Kidney (tissue), 13 donors: ENCODE measurements at regions not wholly inside any gene's neighbourhood (a gene's known extent, or its start where the extent isn't known, plus 50 kb on each side); places are given as distances from the start of the nearest gene placed in this dataset.

Experiments used
- DNase-seq, 5 donors: peaks; one replicate each; pipeline ENCODE4 v3.0.0-alpha.2; 2013 to 2020
- FAIRE-seq: peaks from 2 replicates; lab custom pipeline; 2012; peaks lifted over from hg19 to GRCh38; lab: Jason Lieb, UNC
- H3K27ac ChIP-seq, 2 donors: one replicate each; pipeline ENCODE4 v1.7.0; 2013; ENCODE audit warnings: low read depth in 2 of 2, low read length in 2 of 2, inconsistent platforms in 1 of 2
- H3K27me3 ChIP-seq: one replicate; pipeline ENCODE4 v1.7.1; 2013; ENCODE audit warnings: low read length, inconsistent platforms; ENCODE audit not compliant: control insufficient read depth, insufficient read depth
- H3K36me3 ChIP-seq, 3 donors: one replicate each; pipeline versions ENCODE4 v1.7.0 to v1.7.1; 2013; ENCODE audit warnings: low read length in 3 of 3, control low read depth in 1 of 3, inconsistent platforms in 1 of 3; ENCODE audit not compliant: insufficient read depth in 3 of 3, control insufficient read depth in 2 of 3
- H3K4me1 ChIP-seq, 3 donors: one replicate each; pipeline versions ENCODE4 v1.7.0 to v1.7.1; 2013; ENCODE audit warnings: low read length in 3 of 3, inconsistent platforms in 1 of 3, low read depth in 1 of 3; ENCODE audit not compliant: control insufficient read depth in 2 of 3, insufficient read depth in 2 of 3
- H3K4me3 ChIP-seq, 3 donors: one replicate each; pipeline versions ENCODE4 v1.7.0 to v1.8.1; 2013; ENCODE audit warnings: low read length in 3 of 3, control low read depth in 1 of 3, inconsistent platforms in 1 of 3
- H3K9ac ChIP-seq, 3 donors: one replicate each; pipeline versions ENCODE4 v1.7.0 to v1.7.1; 2013; ENCODE audit warnings: low read length in 3 of 3, control low read depth in 1 of 3, inconsistent platforms in 1 of 3
- H3K9me3 ChIP-seq, 3 donors: one replicate each; pipeline versions ENCODE4 v1.7.0 to v1.7.1; 2013; ENCODE audit warnings: low read length in 3 of 3, control low read depth in 1 of 3, inconsistent platforms in 1 of 3; ENCODE audit not compliant: control insufficient read depth in 2 of 3, insufficient read depth in 1 of 3
- intact Hi-C: fragments of 100-400 bp; cut with DNase I; formaldehyde crosslinking; loops from one replicate; pipeline ENCODE4 v1.11.1; 2022
- TF ChIP-seq, protein P1 (sequence below): IDR thresholded peaks from 3 replicates; pipeline ENCODE4 v1.5.1; 2012; ENCODE audit warnings: mild to moderate bottlenecking, moderate library complexity, borderline replicate concordance; ENCODE audit not compliant: insufficient read depth; ENCODE audit errors: extremely low read depth
- donor health status: control.
- donor health status: control.
- donor health status: control.
- donor health status: control.
- donor health status: control.
- donor health status: DM: yes; HTN: yes; CAD: no.
- donor health status: Normal renal cell carcinoma (clear cell type).

DNA sequence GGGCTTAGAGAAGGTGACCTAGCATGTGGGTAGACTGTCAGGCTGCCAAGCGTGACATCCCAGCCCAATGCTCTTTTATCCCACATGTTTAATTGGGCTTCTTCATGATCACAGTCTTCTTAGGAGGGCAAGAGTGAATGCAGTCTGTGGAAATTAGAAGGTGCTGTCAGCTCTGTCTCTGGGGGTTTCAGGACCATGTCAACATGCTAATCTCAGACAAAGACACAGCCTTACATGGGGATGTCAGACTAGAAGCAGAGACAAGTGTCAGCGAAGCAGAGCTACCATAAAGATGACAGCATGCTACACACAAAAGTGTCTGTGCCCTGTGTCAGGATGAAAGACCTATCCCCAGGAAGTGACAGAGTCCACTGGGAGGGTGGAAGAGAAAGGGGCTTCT is 120.1 kb upstream of the SLC25A36 start:
- intact Hi-C loops: no loop called here

DNA sequence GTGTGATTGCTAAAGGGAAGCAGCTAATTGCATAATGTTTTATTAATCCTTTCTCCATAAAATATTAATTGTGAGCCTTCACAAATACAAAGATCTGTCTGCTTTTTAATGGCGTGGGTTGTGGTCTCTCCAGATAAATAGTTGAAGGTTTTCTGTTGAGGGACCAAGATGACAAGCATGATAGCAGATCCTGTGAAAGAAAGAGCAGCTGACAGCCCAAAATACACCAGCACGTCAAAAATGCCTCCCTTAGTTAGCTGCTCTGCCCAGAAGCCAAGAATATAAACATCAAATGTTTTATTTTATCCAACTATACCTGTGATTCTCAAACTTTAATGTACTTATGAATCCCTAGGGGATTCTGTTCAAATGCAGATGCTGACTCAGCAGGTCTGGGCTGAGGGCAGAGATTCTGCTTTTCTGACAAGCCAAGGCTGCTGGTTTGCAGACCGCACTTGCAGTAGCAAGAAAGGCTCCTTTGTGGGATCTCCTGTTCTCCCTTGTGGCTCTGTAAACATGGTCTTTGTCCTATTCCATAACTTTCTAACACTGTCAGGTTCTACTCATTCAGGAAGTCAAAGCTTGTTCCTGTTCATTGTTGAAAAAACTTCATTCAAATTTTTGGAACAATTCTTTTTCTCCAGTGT is 119.1 kb upstream of the SLC25A36 start:
- TF ChIP-seq, protein P1, sequence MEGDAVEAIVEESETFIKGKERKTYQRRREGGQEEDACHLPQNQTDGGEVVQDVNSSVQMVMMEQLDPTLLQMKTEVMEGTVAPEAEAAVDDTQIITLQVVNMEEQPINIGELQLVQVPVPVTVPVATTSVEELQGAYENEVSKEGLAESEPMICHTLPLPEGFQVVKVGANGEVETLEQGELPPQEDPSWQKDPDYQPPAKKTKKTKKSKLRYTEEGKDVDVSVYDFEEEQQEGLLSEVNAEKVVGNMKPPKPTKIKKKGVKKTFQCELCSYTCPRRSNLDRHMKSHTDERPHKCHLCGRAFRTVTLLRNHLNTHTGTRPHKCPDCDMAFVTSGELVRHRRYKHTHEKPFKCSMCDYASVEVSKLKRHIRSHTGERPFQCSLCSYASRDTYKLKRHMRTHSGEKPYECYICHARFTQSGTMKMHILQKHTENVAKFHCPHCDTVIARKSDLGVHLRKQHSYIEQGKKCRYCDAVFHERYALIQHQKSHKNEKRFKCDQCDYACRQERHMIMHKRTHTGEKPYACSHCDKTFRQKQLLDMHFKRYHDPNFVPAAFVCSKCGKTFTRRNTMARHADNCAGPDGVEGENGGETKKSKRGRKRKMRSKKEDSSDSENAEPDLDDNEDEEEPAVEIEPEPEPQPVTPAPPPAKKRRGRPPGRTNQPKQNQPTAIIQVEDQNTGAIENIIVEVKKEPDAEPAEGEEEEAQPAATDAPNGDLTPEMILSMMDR: no peak
- DNase-seq (no peak), FAIRE-seq (no peak)
- intact Hi-C loops: no loop called here
- Histone ChIP-seq H3K4me1 (no peaks in the 10 kb centered on the region), H3K27ac (no peak overlapping the region), H3K36me3 (no peaks in the 10 kb centered on the region), H3K4me3 (no peak overlapping the region), H3K9me3 (no peaks in the 10 kb centered on the region), H3K9ac (no peak overlapping the region), H3K27me3 (no peaks in the 10 kb centered on the region)

More for the DNA sequence above, 120.1 kb upstream of the SLC25A36 start:
- no peak for FAIRE-seq
- no peaks in the 10 kb centered on the region for H3K9me3 ChIP-seq
- H3K9ac ChIP-seq: no peak overlapping the region
- no peak for DNase-seq
- no peaks in the 10 kb centered on the region for H3K36me3 ChIP-seq
- H3K27me3 ChIP-seq: no peaks in the 10 kb centered on the region
- H3K4me3 ChIP-seq: no peak overlapping the region
- TF ChIP-seq, protein P1: no peak
- no peaks in the 10 kb centered on the region for H3K4me1 ChIP-seq
- H3K27ac ChIP-seq: no peak overlapping the region

DNA sequence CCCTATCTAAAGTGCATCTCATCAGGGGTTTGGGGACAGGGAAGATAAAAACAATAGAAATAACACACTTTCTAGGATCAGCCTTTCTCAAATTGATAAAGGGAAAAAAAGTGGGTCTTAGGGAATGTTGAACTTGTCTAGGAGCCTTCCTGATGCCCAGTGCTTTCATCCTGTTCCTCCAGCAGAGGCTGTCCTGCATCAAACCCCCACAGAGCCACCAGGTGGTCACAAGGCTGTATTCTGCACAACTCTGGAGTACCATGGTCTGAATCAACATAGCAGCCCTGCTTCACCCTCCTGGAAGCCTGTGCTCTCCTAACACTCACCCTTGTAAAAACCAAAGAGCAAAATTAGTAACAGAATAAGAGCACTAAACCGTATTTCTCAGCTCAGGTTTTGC is 118.5 kb upstream of the SLC25A36 start:
- Histone ChIP-seq H3K9me3 (no peaks in the 10 kb centered on the region), H3K9ac (no peak overlapping the region), H3K36me3 (no peaks in the 10 kb centered on the region), H3K27me3 (no peaks in the 10 kb centered on the region), H3K4me1 (no peaks in the 10 kb centered on the region), H3K4me3 (no peak overlapping the region), H3K27ac (no peak overlapping the region)
- FAIRE-seq (no peak), DNase-seq (no peak)
- TF ChIP-seq, protein P1: no peak
- intact Hi-C loops: no loop called here

DNA sequence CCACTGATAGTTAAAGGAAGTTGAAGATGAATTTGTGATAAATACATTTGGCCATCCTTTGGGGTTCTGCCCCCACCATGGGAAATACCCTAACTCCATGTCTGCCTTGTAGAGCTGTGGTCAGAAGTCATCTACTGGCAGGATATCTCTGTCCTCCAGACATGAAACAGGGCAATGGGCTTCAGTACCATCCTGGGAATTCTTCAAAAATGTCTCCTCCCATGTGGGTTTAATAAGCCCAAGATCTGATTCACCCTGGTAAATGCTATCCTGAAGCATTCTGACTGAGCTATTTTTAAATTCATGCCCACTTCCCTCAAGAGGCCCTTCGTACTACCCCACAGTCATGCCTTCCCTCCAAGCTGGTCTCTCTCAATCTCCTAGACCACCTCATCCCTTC is 113.7 kb upstream of the SLC25A36 start:
- no peaks in the 10 kb centered on the region for H3K36me3 ChIP-seq
- no peaks in the 10 kb centered on the region for H3K27me3 ChIP-seq
- no peaks in the 10 kb centered on the region for H3K9me3 ChIP-seq
- TF ChIP-seq, protein P1: no peak
- H3K27ac ChIP-seq: no peak overlapping the region
- no peak overlapping the region for H3K9ac ChIP-seq
- DNase-seq: no peak
- no peak for FAIRE-seq
- H3K4me3 ChIP-seq: no peak overlapping the region
- H3K4me1 ChIP-seq: no peaks in the 10 kb centered on the region
- intact Hi-C loops: no loop called here
